A673 (cell line): ENCODE measurements at regions not wholly inside any gene's neighbourhood (a gene's known extent, or its start where the extent isn't known, plus 50 kb on each side); places are given as distances from the start of the nearest gene placed in this dataset.

Experiments
- BruUV-seq: library from RNA; stranded (reverse); fragments of 400-500 nt; replicated peaks from 2 replicates; lab custom pipeline; 2021; lab: Mats Ljungman, UMichigan
- CTCF ChIA-PET: fragments of 300-600 bp; sonication (Branson Sonifier 250); formaldehyde crosslinking; loops from one replicate; lab custom pipeline; 2022; ENCODE audit warnings: antibody characterized with exemption; lab: Charles Lee
- POLR2A ChIA-PET: fragments of 300-600 bp; sonication (Branson Sonifier 250); formaldehyde crosslinking; loops from one replicate; lab custom pipeline; 2022; ENCODE audit warnings: antibody characterized with exemption; ENCODE audit not compliant: low non-redundant PET; lab: Charles Lee
- DNase-seq: peaks from one replicate; pipeline ENCODE4 v3.0.0-alpha.2; 2015; ENCODE audit warnings: low spot score
- H3K27ac ChIP-seq: fragments of 200-600 bp; sonication (generic); 2 replicates; pipeline ENCODE4 v1.5.1; 2016; ENCODE audit warnings: mixed run types, low read depth, mild to moderate bottlenecking, mixed read lengths, antibody characterized with exemption, low read length; ENCODE audit not compliant: poor library complexity, severe bottlenecking
- H3K27me3 ChIP-seq: fragments of 200-600 bp; sonication (generic); replicated peaks from 2 replicates; pipeline ENCODE4 v1.6.1; 2017; ENCODE audit warnings: mixed run types, low read depth, mild to moderate bottlenecking, mixed read lengths, antibody characterized with exemption, low read length; ENCODE audit not compliant: insufficient read depth, poor library complexity
- H3K36me3 ChIP-seq: fragments of 200-600 bp; sonication (generic); 2 replicates; pipeline ENCODE4 v1.6.1; 2016; ENCODE audit warnings: mixed run types, mild to moderate bottlenecking, mixed read lengths, antibody characterized with exemption, low read length; ENCODE audit not compliant: insufficient read depth, poor library complexity, severe bottlenecking
- H3K4me1 ChIP-seq: fragments of 200-600 bp; sonication (generic); 2 replicates; pipeline ENCODE4 v1.6.1; 2017; ENCODE audit warnings: mixed run types, mild to moderate bottlenecking, mixed read lengths, antibody characterized with exemption, low read length; ENCODE audit not compliant: insufficient read depth, poor library complexity, severe bottlenecking
- H3K4me3 ChIP-seq: fragments of 200-600 bp; sonication (generic); 2 replicates; pipeline ENCODE4 v1.5.1; 2016; ENCODE audit warnings: low read depth, mixed run types, mild to moderate bottlenecking, mixed read lengths, low read length; ENCODE audit not compliant: poor library complexity, severe bottlenecking
- H3K9me3 ChIP-seq: fragments of 200-600 bp; sonication (generic); 2 replicates; pipeline ENCODE4 v1.6.1; 2016; ENCODE audit warnings: mixed run types, low read depth, mild to moderate bottlenecking, mixed read lengths, antibody characterized with exemption, low read length; ENCODE audit not compliant: poor library complexity, severe bottlenecking
- EZH2 ChIP-seq: fragments of 200-600 bp; sonication (generic); IDR thresholded peaks from 2 replicates; pipeline ENCODE4 v1.6.1; 2017; ENCODE audit warnings: borderline replicate concordance, low read depth, mild to moderate bottlenecking, mixed read lengths, antibody characterized with exemption, low read length; ENCODE audit not compliant: poor library complexity, severe bottlenecking
- intact Hi-C: fragments of 100-400 bp; cut with micrococcal nuclease; formaldehyde crosslinking; loops from one replicate; pipeline ENCODE4 v1.10.0; 2022; ENCODE audit not compliant: unreplicated experiment
- TF ChIP-seq, protein P1 (sequence below): fragments of 300-800, 200-600 bp; sonication (generic); conservative IDR thresholded peaks from 2 replicates; pipeline ENCODE4 v1.5.1; 2017; ENCODE audit warnings: low read depth, mild to moderate bottlenecking, antibody characterized with exemption, low read length, moderate library complexity, mixed read lengths

DNA sequence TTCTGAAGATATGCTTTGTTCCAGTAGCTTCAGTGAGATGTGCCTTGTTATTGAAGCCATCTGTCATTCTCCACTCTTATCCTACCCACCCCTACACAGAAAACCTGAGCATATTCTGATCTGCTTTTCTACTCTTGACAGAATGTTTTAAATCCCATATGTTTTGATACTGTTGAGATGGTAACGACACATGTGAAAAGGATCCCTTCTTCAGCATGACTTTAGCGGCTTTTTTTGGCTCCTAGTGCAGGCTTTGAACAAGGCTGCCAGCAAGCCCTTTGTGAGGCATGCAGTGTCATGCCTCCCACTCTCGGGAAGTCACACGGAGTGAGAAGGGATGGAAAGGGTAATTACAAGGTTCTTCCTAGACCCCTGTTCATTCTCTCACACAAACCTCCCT is 228.8 kb upstream of the RGS6 start:
- DNase-seq = peak; percentile 31
- H3K27me3 ChIP-seq = no peaks in the 10 kb centered on the region

DNA sequence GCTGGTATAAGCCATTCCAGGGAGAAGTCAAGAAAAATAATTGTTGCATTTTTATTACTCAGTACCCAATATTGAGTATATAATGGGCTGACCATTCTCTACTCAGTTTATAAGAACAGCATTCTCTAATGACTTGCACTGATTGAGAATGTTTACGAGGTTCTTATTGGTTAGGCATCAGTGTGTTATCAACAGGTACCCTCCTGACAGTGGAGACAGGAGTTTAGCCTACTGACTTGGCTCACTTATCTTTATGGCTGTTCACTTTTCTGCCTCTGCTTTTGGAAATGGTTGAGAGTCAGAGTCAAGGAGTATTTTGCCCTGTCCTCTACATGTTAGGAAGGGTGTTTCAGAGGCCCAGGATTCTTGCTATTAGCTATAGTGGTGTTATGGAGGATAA is 228.0 kb upstream of the RGS6 start:
- Histone ChIP-seq H3K9me3 (no peaks in the 10 kb centered on the region), H3K36me3 (peaks cover 3% of the 10 kb centered on the region), H3K4me1 (peaks cover 30% of the 10 kb centered on the region), H3K27me3 (no peaks in the 10 kb centered on the region), H3K4me3 (no peak overlapping the region), H3K27ac (no peak overlapping the region)
- POLR2A ChIA-PET = no interaction called here
- CTCF ChIA-PET = no interaction called here
- no peak for DNase-seq
- no TSS peak for BruUV-seq
- intact Hi-C loops = no loop called here
- TF ChIP-seq, protein P1, sequence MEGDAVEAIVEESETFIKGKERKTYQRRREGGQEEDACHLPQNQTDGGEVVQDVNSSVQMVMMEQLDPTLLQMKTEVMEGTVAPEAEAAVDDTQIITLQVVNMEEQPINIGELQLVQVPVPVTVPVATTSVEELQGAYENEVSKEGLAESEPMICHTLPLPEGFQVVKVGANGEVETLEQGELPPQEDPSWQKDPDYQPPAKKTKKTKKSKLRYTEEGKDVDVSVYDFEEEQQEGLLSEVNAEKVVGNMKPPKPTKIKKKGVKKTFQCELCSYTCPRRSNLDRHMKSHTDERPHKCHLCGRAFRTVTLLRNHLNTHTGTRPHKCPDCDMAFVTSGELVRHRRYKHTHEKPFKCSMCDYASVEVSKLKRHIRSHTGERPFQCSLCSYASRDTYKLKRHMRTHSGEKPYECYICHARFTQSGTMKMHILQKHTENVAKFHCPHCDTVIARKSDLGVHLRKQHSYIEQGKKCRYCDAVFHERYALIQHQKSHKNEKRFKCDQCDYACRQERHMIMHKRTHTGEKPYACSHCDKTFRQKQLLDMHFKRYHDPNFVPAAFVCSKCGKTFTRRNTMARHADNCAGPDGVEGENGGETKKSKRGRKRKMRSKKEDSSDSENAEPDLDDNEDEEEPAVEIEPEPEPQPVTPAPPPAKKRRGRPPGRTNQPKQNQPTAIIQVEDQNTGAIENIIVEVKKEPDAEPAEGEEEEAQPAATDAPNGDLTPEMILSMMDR = no peak
- no peak for TF ChIP-seq EZH2

More for the DNA sequence above, 228.8 kb upstream of the RGS6 start:
- ChIA-PET POLR2A (no interaction called here), CTCF (no interaction called here)
- Histone ChIP-seq H3K9me3 (no peaks in the 10 kb centered on the region), H3K36me3 (no peaks in the 10 kb centered on the region), H3K4me3 (no peak overlapping the region), H3K4me1 (peaks cover 37% of the 10 kb centered on the region), H3K27ac (peak overlapping the region; percentile 55)
- intact Hi-C loops = no loop called here
- no TSS peak for BruUV-seq
- TF ChIP-seq, protein P1 = no peak

DNA sequence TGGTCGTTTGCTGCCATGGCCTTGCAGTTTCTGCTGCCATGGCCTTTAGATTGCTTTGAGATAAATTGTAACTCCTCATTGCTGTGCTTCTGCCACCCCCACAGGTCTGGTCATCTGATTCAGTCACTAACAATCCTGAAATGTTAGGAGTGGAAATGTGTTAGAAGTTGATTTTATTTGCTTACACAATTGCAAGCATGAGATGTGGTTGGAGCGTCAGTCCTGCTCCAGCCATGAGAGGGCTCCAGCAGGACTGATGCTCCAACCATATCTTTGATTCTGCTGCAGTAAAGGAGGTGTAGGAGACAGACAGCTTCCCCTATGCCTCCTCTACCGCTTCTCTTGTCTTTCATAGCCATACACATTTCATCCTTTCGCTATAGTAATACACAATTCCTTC is 226.8 kb upstream of the RGS6 start:
- Histone ChIP-seq H3K36me3 (peaks cover 9% of the 10 kb centered on the region), H3K27ac (no peak overlapping the region), H3K4me3 (no peak overlapping the region), H3K4me1 (peaks cover 21% of the 10 kb centered on the region), H3K27me3 (no peaks in the 10 kb centered on the region), H3K9me3 (no peaks in the 10 kb centered on the region)
- POLR2A ChIA-PET = no interaction called here
- BruUV-seq = no TSS peak
- intact Hi-C loops = no loop called here
- DNase-seq = no peak
- TF ChIP-seq, protein P1 = peak; percentile 38; the same call in 1 of the 2 replicates
- TF ChIP-seq EZH2 = no peak
- CTCF ChIA-PET = no interaction called here
